ENCODE measurements at regions not wholly inside any gene's neighbourhood (a gene's known extent, or its start where the extent isn't known, plus 50 kb on each side); places are given as distances from the start of the nearest gene placed in this dataset.

- ATAC-seq (no peak), DNase-seq (no peak)
- peaks cover 3% of the 10 kb centered on the region for H3K4me1 Mint-ChIP-seq
- no peak overlapping the region for H3K27ac Mint-ChIP-seq
- H3K4me3 Mint-ChIP-seq, result no peak overlapping the region
- no peaks in the 10 kb centered on the region for H3K9me3 ChIP-seq (ENCODE audit: control insufficient read depth, low read length, poor library complexity, severe bottlenecking)
- H3K27me3 Mint-ChIP-seq, result peaks cover 25% of the 10 kb centered on the region
- H3K36me3 Mint-ChIP-seq (ENCODE audit: low read depth), result peaks cover 2% of the 10 kb centered on the region
These were observed 55.5 kb upstream of the RBM15 start for GRCh38 chr1:110283677-110284076.

GRCh38 chr1:110285316-110285715 is 53.9 kb upstream of the RBM15 start:
- Mint-ChIP-seq H3K27me3 (peaks cover 15% of the 10 kb centered on the region), H3K36me3 (ENCODE audit: low read depth) (peaks cover 2% of the 10 kb centered on the region), H3K27ac (no peak overlapping the region), H3K4me3 (no peak overlapping the region), H3K4me1 (peaks cover 3% of the 10 kb centered on the region)
- ATAC-seq, result no peak
- H3K9me3 ChIP-seq (ENCODE audit: control insufficient read depth, low read length, poor library complexity, severe bottlenecking), result no peaks in the 10 kb centered on the region
- no peak for DNase-seq

- DNase-seq (no peak), ATAC-seq (no peak)
- no peaks in the 10 kb centered on the region for H3K9me3 ChIP-seq (ENCODE audit: control insufficient read depth, low read length, poor library complexity, severe bottlenecking)
- Mint-ChIP-seq H3K36me3 (ENCODE audit: low read depth) (peaks cover 2% of the 10 kb centered on the region), H3K4me1 (peaks cover 3% of the 10 kb centered on the region), H3K27ac (no peak overlapping the region), H3K27me3 (peaks cover 15% of the 10 kb centered on the region), H3K4me3 (no peak overlapping the region)
These were observed 52.6 kb upstream of the RBM15 start for GRCh38 chr1:110286564-110286963.

GRCh38 chr1:110288111-110288510 is 51.1 kb upstream of the RBM15 start:
- Mint-ChIP-seq H3K4me3 (no peak overlapping the region), H3K4me1 (peaks cover 3% of the 10 kb centered on the region), H3K27me3 (peaks cover under 1% of the 10 kb centered on the region), H3K27ac (no peak overlapping the region), H3K36me3 (ENCODE audit: low read depth) (peaks cover 2% of the 10 kb centered on the region)
- ATAC-seq (no peak), DNase-seq (no peak)
- H3K9me3 ChIP-seq (ENCODE audit: control insufficient read depth, low read length, poor library complexity, severe bottlenecking), result no peaks in the 10 kb centered on the region

All from T-helper 17 cell (primary cell).